GM23338 (cell line): ENCODE measurements at regions not wholly inside any gene's neighbourhood (a gene's known extent, or its start where the extent isn't known, plus 50 kb on each side); places are given as distances from the start of the nearest gene placed in this dataset.

Experiments used
- ATAC-seq: fragments of 200-7000 bp; cut with Tn5 transposase; 3 replicates; pipeline ENCODE4 v1.9.1; 2020
- DNase-seq: peaks from one replicate; pipeline ENCODE4 v3.0.0-alpha.2; 2015; ENCODE audit warnings: low spot score
- H2AFZ ChIP-seq: fragments of 200-600 bp; sonication (generic); 2 replicates; pipeline ENCODE4 v1.8.0; 2016; ENCODE audit warnings: antibody characterized with exemption, mild to moderate bottlenecking, moderate library complexity
- H3F3A ChIP-seq: fragments of 200-600 bp; sonication (generic); replicated peaks from 2 replicates; pipeline ENCODE4 v1.8.0; 2017; ENCODE audit warnings: antibody characterized with exemption, mixed run types, low read depth
- H3K27ac ChIP-seq: fragments of 200-600 bp; sonication (generic); 2 replicates; pipeline ENCODE4 v1.6.1; 2016; ENCODE audit warnings: low read depth
- H3K27me3 ChIP-seq: fragments of 200-600 bp; sonication (generic); 2 replicates; pipeline ENCODE4 v1.8.0; 2016; ENCODE audit warnings: mild to moderate bottlenecking, mixed run types, moderate library complexity; ENCODE audit not compliant: insufficient read depth
- H3K36me3 ChIP-seq: fragments of 200-600 bp; sonication (generic); 2 replicates; pipeline ENCODE4 v1.8.0; 2016; ENCODE audit warnings: mild to moderate bottlenecking; ENCODE audit not compliant: insufficient read depth
- H3K4me1 ChIP-seq: fragments of 200-600 bp; sonication (generic); 2 replicates; pipeline ENCODE4 v1.8.0; 2016; ENCODE audit warnings: mild to moderate bottlenecking, moderate library complexity; ENCODE audit not compliant: insufficient read depth
- H3K4me2 ChIP-seq: fragments of 200-600 bp; sonication (generic); 2 replicates; pipeline ENCODE4 v1.7.1; 2017; ENCODE audit warnings: mixed run types
- H3K4me3 ChIP-seq: fragments of 200-600 bp; sonication (generic); 2 replicates; pipeline ENCODE4 v1.6.1; 2016; ENCODE audit warnings: mixed run types
- H3K79me2 ChIP-seq: fragments of 200-600 bp; sonication (generic); replicated peaks from 2 replicates; pipeline ENCODE4 v1.8.0; 2017; ENCODE audit warnings: mild to moderate bottlenecking; ENCODE audit not compliant: insufficient read depth
- H3K9me2 ChIP-seq: fragments of 200-600 bp; sonication (generic); 2 replicates; pipeline ENCODE4 v1.8.0; 2017; ENCODE audit not compliant: insufficient read depth
- H4K20me1 ChIP-seq: fragments of 200-600 bp; sonication (generic); replicated peaks from 2 replicates; pipeline ENCODE4 v1.8.0; 2017; ENCODE audit warnings: mild to moderate bottlenecking; ENCODE audit not compliant: insufficient read depth
- H3K27ac Mint-ChIP-seq: 2 replicates; pipeline ENCODE4 v1.8.0; 2020; ENCODE audit warnings: inconsistent platforms, mild to moderate bottlenecking, moderate library complexity, mixed read lengths
- H3K27me3 Mint-ChIP-seq: 3 replicates; pipeline ENCODE4 v1.8.0; 2022; ENCODE audit warnings: low read depth, mild to moderate bottlenecking, moderate library complexity, mixed read lengths, inconsistent platforms; ENCODE audit not compliant: insufficient read depth, poor library complexity
- H3K36me3 Mint-ChIP-seq: 3 replicates; pipeline ENCODE4 v1.8.0; 2021; ENCODE audit warnings: low read depth, mild to moderate bottlenecking, inconsistent platforms, moderate library complexity, mixed read lengths
- H3K4me1 Mint-ChIP-seq: 3 replicates; pipeline ENCODE4 v1.8.0; 2020; ENCODE audit warnings: mild to moderate bottlenecking, inconsistent platforms, mixed read lengths
- H3K4me3 Mint-ChIP-seq: 3 replicates; pipeline ENCODE4 v1.8.0; 2021; ENCODE audit warnings: moderate library complexity, mild to moderate bottlenecking, inconsistent platforms, mixed read lengths
- H3K9me3 Mint-ChIP-seq: 3 replicates; pipeline ENCODE4 v1.8.0; 2020; ENCODE audit warnings: moderate library complexity, mild to moderate bottlenecking, inconsistent platforms, mixed read lengths
- CREB1 ChIP-seq: fragments of 250-450 bp; sonication (Bioruptor Pico); IDR thresholded peaks from 2 replicates; pipeline ENCODE4 v1.5.0; 2020; ENCODE audit warnings: low read depth, mild to moderate bottlenecking, moderate library complexity
- EZH2 ChIP-seq: fragments of 200-600 bp; sonication (generic); IDR thresholded peaks from one replicate; pipeline ENCODE4 v1.8.0; 2017; ENCODE audit warnings: antibody characterized with exemption, mild to moderate bottlenecking, low read depth; ENCODE audit not compliant: unreplicated experiment
- NANOG ChIP-seq: IDR thresholded peaks from 2 replicates; pipeline ENCODE4 v1.6.1; 2016; ENCODE audit warnings: antibody characterized with exemption, borderline replicate concordance
- POLR2AphosphoS5 ChIP-seq: IDR thresholded peaks from 2 replicates; pipeline ENCODE4 v1.6.1; 2016; ENCODE audit warnings: antibody characterized with exemption, low read depth
- ZNF331 ChIP-seq: fragments of 250-450 bp; sonication (Bioruptor Pico); IDR thresholded peaks from 2 replicates; pipeline ENCODE4 v1.5.0; 2020; ENCODE audit warnings: low read depth, mild to moderate bottlenecking, moderate library complexity
- ZNF462 ChIP-seq: fragments of 250-450 bp; sonication (Bioruptor Pico); IDR thresholded peaks from 2 replicates; pipeline ENCODE4 v1.5.0; 2020; ENCODE audit warnings: mild to moderate bottlenecking, moderate library complexity
- TF ChIP-seq, protein P1 (sequence below), 2 experiments: fragments of 200-600 bp in 1 of 2; sonication (generic) in 1 of 2; conservative IDR thresholded peaks; 2 replicates each; pipeline versions ENCODE4 v1.5.1 to v1.6.1; 2016 to 2017; ENCODE audit warnings: antibody characterized with exemption in 2 of 2, low read depth in 2 of 2, mild to moderate bottlenecking in 2 of 2, moderate library complexity in 1 of 2
- TF ChIP-seq, protein P2 (sequence below): IDR thresholded peaks from one replicate; pipeline ENCODE4 v1.6.1; 2018; ENCODE audit warnings: antibody characterized with exemption; ENCODE audit not compliant: unreplicated experiment

DNA sequence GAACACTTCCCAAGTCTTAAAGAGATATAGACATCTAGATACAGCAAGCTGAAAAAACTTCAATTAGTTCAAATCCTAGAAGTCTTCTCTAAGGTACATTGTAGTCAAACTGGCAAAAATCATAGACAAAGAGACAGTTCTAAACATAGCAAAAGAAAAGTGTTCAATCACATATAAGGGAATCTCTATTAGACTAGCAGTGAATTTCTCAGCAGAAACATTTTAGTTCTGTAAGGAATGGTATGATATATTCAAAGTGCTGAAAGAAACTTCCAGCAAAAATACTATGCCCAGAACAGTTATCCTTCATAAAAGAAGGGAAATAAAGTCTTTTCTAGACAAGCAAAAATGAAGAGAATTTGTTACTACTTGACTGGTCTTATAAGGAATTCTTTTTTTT, 186.3 kb upstream of the SYNCRIP start (continued):
- TF ChIP-seq, protein P1, sequence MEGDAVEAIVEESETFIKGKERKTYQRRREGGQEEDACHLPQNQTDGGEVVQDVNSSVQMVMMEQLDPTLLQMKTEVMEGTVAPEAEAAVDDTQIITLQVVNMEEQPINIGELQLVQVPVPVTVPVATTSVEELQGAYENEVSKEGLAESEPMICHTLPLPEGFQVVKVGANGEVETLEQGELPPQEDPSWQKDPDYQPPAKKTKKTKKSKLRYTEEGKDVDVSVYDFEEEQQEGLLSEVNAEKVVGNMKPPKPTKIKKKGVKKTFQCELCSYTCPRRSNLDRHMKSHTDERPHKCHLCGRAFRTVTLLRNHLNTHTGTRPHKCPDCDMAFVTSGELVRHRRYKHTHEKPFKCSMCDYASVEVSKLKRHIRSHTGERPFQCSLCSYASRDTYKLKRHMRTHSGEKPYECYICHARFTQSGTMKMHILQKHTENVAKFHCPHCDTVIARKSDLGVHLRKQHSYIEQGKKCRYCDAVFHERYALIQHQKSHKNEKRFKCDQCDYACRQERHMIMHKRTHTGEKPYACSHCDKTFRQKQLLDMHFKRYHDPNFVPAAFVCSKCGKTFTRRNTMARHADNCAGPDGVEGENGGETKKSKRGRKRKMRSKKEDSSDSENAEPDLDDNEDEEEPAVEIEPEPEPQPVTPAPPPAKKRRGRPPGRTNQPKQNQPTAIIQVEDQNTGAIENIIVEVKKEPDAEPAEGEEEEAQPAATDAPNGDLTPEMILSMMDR (conservative IDR thresholded peaks at IDR 0.05; ENCODE audit: low read depth in 2 of 2), result no peak
- no peak for TF ChIP-seq POLR2AphosphoS5

DNA sequence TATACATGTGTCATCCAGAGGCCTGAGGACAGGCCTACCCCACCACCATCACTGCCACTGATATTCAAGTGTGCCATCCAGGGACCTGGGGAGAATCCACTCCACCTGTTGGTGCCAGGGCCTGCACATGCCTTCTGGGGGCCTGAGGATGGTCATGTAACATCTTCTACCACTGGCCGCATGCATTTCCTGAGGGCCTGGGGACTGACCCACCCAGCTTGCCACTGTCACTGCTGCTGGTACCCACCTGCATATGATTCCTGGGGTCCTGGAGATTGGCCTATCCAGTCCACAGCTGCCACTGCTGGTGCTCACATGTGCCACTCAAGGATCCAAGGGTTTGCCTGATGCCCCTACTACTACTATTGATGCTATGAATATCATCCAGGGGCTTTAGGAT, 184.3 kb upstream of the SYNCRIP start:
- no peak for ATAC-seq
- no peak for TF ChIP-seq EZH2
- TF ChIP-seq POLR2AphosphoS5, result no peak
- TF ChIP-seq, protein P1 (conservative IDR thresholded peaks at IDR 0.05; ENCODE audit: low read depth in 2 of 2), result no peak
- no peak for TF ChIP-seq ZNF331
- no peak for TF ChIP-seq ZNF462 (CRISPR knock-in tag)
- TF ChIP-seq, protein P2, sequence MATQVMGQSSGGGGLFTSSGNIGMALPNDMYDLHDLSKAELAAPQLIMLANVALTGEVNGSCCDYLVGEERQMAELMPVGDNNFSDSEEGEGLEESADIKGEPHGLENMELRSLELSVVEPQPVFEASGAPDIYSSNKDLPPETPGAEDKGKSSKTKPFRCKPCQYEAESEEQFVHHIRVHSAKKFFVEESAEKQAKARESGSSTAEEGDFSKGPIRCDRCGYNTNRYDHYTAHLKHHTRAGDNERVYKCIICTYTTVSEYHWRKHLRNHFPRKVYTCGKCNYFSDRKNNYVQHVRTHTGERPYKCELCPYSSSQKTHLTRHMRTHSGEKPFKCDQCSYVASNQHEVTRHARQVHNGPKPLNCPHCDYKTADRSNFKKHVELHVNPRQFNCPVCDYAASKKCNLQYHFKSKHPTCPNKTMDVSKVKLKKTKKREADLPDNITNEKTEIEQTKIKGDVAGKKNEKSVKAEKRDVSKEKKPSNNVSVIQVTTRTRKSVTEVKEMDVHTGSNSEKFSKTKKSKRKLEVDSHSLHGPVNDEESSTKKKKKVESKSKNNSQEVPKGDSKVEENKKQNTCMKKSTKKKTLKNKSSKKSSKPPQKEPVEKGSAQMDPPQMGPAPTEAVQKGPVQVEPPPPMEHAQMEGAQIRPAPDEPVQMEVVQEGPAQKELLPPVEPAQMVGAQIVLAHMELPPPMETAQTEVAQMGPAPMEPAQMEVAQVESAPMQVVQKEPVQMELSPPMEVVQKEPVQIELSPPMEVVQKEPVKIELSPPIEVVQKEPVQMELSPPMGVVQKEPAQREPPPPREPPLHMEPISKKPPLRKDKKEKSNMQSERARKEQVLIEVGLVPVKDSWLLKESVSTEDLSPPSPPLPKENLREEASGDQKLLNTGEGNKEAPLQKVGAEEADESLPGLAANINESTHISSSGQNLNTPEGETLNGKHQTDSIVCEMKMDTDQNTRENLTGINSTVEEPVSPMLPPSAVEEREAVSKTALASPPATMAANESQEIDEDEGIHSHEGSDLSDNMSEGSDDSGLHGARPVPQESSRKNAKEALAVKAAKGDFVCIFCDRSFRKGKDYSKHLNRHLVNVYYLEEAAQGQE, result no peak
- TF ChIP-seq NANOG, result no peak
- TF ChIP-seq CREB1 (CRISPR knock-in tag), result no peak
- Histone ChIP-seq H3K4me1 (no peaks in the 10 kb centered on the region), H3K4me2 (no peak overlapping the region), H3F3A (no peaks in the 10 kb centered on the region), H3K4me3 (no peak overlapping the region), H3K9me2 (peaks cover 4% of the 10 kb centered on the region; the same call in 1 of the 2 replicates), H3K27me3 (no peaks in the 10 kb centered on the region), H2AFZ (no peak overlapping the region), H3K79me2 (no peaks in the 10 kb centered on the region), H4K20me1 (no peaks in the 10 kb centered on the region), H3K36me3 (no peaks in the 10 kb centered on the region), H3K27ac (no peak overlapping the region)
- H3K4me3 Mint-ChIP-seq, result no peak overlapping the region
- no peaks in the 10 kb centered on the region for H3K4me1 Mint-ChIP-seq
- peaks cover 56% of the 10 kb centered on the region for H3K9me3 Mint-ChIP-seq
- no peaks in the 10 kb centered on the region for H3K27me3 Mint-ChIP-seq
- H3K36me3 Mint-ChIP-seq, result peaks cover 6% of the 10 kb centered on the region; the same call in 1 of the 3 replicates
- DNase-seq, result no peak
- H3K27ac Mint-ChIP-seq, result no peak overlapping the region
